ENCODE measurements at regions not wholly inside any gene's neighbourhood (a gene's known extent, or its start where the extent isn't known, plus 50 kb on each side); places are given as distances from the start of the nearest gene placed in this dataset.

GRCh38 chr3:21292971-21293370 lies 458.0 kb downstream of the ZNF385D start:
- TF ChIP-seq CTCF (conservative IDR thresholded peaks at IDR 0.05), result no peak
- Histone ChIP-seq H3K79me1 (ENCODE audit: insufficient read depth, low read depth, low read length, poor library complexity, severe bottlenecking) (no peaks in the 10 kb centered on the region), H3K27me3 (ENCODE audit: insufficient read depth, low read length) (no peaks in the 10 kb centered on the region), H3K27ac (ENCODE audit: insufficient read length, low read depth, low read length) (no peak overlapping the region), H3K56ac (ENCODE audit: insufficient read length, low read depth, low read length) (no peak overlapping the region), H2BK20ac (ENCODE audit: low read depth, low read length, poor library complexity, severe bottlenecking) (no peak overlapping the region), H3T11ph (ENCODE audit: low read length) (no peak overlapping the region), H3K23me2 (ENCODE audit: insufficient read length, low read depth, low read length, poor library complexity, severe bottlenecking) (no peaks in the 10 kb centered on the region), H3K4ac (ENCODE audit: low read depth, low read length) (no peak overlapping the region), H3K9ac (ENCODE audit: extremely low read depth, insufficient read length, low read length) (no peak overlapping the region), H3K18ac (ENCODE audit: insufficient read length, low read depth, low read length) (no peak overlapping the region), H2BK15ac (ENCODE audit: low read depth, low read length) (no peak overlapping the region), H4K8ac (replicated peaks; ENCODE audit: insufficient read length, low read depth, low read length) (no peak overlapping the region), H4K20me1 (ENCODE audit: control insufficient read depth, insufficient read depth, insufficient read length) (no peaks in the 10 kb centered on the region), H3K4me2 (ENCODE audit: insufficient read depth, insufficient read length, low read length) (no peak overlapping the region), H4K91ac (ENCODE audit: insufficient read length, low read depth, low read length) (no peak overlapping the region), H2BK120ac (ENCODE audit: low read depth, low read length, poor library complexity, severe bottlenecking) (no peak overlapping the region), H3K79me2 (ENCODE audit: insufficient read depth, low read length) (no peaks in the 10 kb centered on the region), H3K9me3 (ENCODE audit: control insufficient read depth, low read depth, low read length) (no peaks in the 10 kb centered on the region), H2BK12ac (ENCODE audit: insufficient read length, low read depth, low read length) (no peak overlapping the region), H3K14ac (ENCODE audit: insufficient read depth, low read length) (no peak overlapping the region), H4K5ac (ENCODE audit: insufficient read length, low read depth, low read length) (no peak overlapping the region), H2BK5ac (ENCODE audit: insufficient read length, low read length) (no peak overlapping the region), H2AK5ac (ENCODE audit: insufficient read length, low read length) (no peak overlapping the region), H3K23ac (ENCODE audit: insufficient read length, low read depth, low read length) (no peak overlapping the region), H2AFZ (ENCODE audit: low read length) (no peak overlapping the region), H3K4me1 (ENCODE audit: insufficient read depth, low read length) (no peaks in the 10 kb centered on the region)
- WGBS (ENCODE audit: extremely low coverage, insufficient read length, low lambda C conversion rate), result no CpG with 5 or more reads among the region's 2 CpGs
- DNase-seq, result no peak
- peaks cover under 1 to 3% of the 10 kb centered on the region in 2 experiments; a peak in 4 of 5 replicates for H3K9me3 Mint-ChIP-seq
- no peaks in the 10 kb centered on the region for H3K27me3 Mint-ChIP-seq (ENCODE audit: low read depth)
- peaks cover 0 to 1% (median 0%) of the 10 kb centered on the region in 3 experiments; a peak in 4 of 7 replicates for H3K36me3 Mint-ChIP-seq (ENCODE audit: insufficient read depth in 1 of 3, low read depth in 3 of 3)
- no peak overlapping the region for H3K4me3 Mint-ChIP-seq
- no peaks in the 10 kb centered on the region for H3K4me1 Mint-ChIP-seq
- no peak overlapping the region for H3K27ac Mint-ChIP-seq

All from H9 (cell line).